Stomach smooth muscle (tissue), 2 donors: ENCODE measurements at regions not wholly inside any gene's neighbourhood (a gene's known extent, or its start where the extent isn't known, plus 50 kb on each side); places are given as distances from the start of the nearest gene placed in this dataset.

Experiments used
- H3K27ac ChIP-seq: one replicate; pipeline ENCODE4 v1.7.0; 2013; ENCODE audit warnings: mild to moderate bottlenecking, low read length, inconsistent platforms
- H3K27me3 ChIP-seq, 2 donors: one replicate each; pipeline ENCODE4 v1.7.0; 2013; ENCODE audit warnings: low read length in 2 of 2; ENCODE audit not compliant: insufficient read depth in 2 of 2, control insufficient read depth in 1 of 2
- H3K36me3 ChIP-seq, 2 donors: one replicate each; pipeline ENCODE4 v1.7.0; 2013; ENCODE audit warnings: low read length in 2 of 2; ENCODE audit not compliant: control insufficient read depth in 2 of 2, insufficient read depth in 2 of 2
- H3K4me1 ChIP-seq: one replicate; pipeline ENCODE4 v1.7.0; 2013; ENCODE audit warnings: low read length; ENCODE audit not compliant: control insufficient read depth, insufficient read depth
- H3K4me3 ChIP-seq, 2 donors: one replicate each; pipeline ENCODE4 v1.7.0; 2013; ENCODE audit warnings: low read length in 2 of 2
- H3K9ac ChIP-seq, 2 donors: one replicate each; pipeline ENCODE4 v1.7.0; 2013; ENCODE audit warnings: low read length in 2 of 2, mild to moderate bottlenecking in 1 of 2
- H3K9me3 ChIP-seq, 2 donors: one replicate each; pipeline ENCODE4 v1.7.0; 2013; ENCODE audit warnings: low read length in 2 of 2; ENCODE audit not compliant: control insufficient read depth in 2 of 2
- donor health status: healthy.
- donor health status: Pancreatic carcinoma.

DNA sequence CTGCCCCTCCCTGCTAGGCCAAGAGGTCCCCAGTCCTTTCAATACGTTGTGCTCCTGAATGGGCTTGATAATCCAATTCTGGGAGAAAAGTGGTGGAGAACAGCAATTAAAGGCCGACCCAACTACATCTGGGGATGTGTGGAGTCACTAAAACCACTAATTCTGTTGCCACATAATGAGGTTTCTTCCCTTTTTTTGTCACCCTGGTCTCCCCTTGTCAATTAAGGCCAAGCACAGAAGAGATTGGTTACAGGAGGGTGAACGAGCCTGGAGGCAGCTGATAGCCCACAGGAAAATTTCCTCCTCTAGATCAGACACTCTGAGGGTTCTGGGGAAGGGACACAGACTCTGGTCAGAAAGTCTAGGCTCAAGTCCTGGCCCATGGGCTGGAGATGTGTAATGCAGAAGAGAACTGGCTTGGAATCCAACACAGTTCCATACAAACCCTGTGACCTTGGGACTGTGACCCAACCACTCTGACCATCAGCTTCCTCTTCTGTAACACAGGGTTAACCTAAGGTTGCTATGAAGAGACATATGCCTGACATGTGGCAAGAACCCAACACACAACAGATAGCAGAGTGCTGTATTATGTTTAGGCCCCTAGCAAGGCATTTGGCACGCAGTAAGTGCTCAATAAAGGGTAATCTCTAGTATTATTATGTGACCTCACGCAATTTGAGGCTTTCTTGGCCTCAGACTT is 146.4 kb downstream of the CHST1 start:
- H3K36me3 ChIP-seq, result no peaks in the 10 kb centered on the region
- no peaks in the 10 kb centered on the region for H3K4me1 ChIP-seq
- H3K9ac ChIP-seq, result no peak overlapping the region
- peaks cover 0 to 8% of the 10 kb centered on the region in 2 donors for H3K9me3 ChIP-seq
- no peak overlapping the region for H3K27ac ChIP-seq
- peaks cover 0 to 7% of the 10 kb centered on the region in 2 donors for H3K27me3 ChIP-seq
- no peak overlapping the region for H3K4me3 ChIP-seq

DNA sequence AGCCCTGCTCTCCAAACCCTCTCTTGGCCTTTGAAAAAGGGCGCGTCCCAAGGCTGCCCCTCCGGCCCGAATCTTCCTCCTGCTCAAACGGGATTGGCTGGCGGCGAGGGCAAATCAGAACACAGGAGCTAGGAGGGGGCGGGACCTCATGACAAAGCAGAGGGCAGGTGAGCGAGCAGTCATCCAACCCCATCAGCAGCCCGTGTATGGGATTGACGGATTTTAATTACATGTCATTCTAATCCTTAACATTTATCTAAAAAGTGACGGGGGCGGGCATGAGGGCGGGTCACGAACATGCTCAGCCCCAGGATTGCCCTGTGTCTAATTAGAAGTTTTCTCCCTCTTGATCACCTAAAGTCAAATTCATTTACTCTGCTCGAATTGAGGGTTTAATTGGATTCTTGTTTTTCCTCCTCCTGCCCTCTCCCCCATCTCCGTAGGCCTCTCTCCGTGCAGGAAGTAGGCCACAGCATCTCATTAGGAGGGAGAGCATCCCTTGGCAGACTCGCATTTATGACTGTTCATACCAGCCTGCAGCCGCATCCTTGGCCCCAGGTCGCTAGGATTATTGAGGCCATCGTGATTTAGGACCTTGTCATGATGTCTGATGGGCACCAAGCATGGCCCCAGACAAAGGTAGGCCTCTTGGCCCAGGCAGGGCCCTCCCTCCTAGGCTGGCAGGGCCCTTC is 147.1 kb downstream of the CHST1 start:
- Histone ChIP-seq H3K27me3 (peaks cover 0 to 11% of the 10 kb centered on the region in 2 donors), H3K4me1 (no peaks in the 10 kb centered on the region), H3K36me3 (no peaks in the 10 kb centered on the region), H3K4me3 (no peak overlapping the region), H3K27ac (no peak overlapping the region), H3K9me3 (peaks cover 0 to 6% of the 10 kb centered on the region in 2 donors), H3K9ac (no peak overlapping the region)

DNA sequence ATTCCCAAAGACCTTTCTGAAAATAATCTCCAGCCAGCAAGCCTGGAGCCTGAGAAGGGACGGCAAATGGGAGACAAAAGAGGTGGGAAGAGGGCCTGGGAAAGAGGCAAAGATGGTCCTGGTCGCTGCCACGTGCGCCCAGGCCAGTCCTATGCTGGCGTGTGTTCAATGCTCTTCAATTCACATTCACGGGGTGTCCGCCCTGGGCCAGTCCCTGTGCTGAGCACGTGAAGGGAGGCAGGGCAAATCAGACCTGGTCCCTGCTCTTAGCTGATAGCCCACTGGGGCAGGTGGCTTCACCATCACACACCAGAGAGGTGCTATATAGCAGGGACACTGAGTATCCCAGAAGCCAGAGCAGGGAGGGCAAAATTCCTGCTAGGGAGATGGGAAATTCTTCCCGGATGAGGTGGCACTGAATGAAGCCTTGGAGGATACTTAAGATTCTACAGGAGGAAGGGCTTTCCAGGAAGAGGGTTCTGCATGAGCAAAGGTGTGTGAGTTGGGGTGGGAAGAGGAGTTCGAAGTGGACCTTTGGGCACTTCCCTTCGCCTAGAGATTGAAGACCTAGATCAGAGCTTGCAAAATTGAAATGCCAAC is 148.2 kb downstream of the CHST1 start:
- Histone ChIP-seq H3K27me3 (peaks cover 0 to 9% of the 10 kb centered on the region in 2 donors), H3K4me1 (no peaks in the 10 kb centered on the region)

DNA sequence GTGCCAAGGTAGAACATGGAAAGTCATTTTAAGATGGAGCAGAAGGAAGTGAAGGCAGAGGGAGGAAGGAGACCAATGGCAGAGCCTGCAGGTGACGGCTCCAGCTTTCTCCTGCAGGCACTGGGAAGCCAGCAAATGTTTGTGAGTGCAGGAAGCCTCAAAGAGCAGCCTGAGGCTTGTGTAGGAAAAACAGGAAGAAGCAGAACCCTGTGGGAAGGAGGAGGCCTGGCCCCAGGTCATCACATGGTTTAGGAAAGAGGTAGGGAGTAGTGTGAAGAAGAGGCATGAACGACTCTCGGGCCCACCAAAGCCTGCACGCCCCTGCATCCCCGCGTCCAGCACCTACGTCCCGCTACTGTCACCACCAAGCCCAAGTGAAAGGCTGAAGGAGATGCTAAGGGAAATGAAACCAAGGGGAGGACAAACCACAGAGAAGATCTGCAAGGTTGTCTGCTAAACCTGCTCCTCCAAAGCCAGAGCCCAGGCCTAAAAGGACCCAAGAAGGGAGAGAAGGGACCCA is 151.5 kb downstream of the CHST1 start:
- Histone ChIP-seq H3K36me3 (no peaks in the 10 kb centered on the region), H3K9me3 (no peaks in the 10 kb centered on the region), H3K4me1 (no peaks in the 10 kb centered on the region), H3K27ac (no peak overlapping the region), H3K9ac (no peak overlapping the region), H3K4me3 (no peak overlapping the region), H3K27me3 (peaks cover 0 to 11% of the 10 kb centered on the region in 2 donors)

More for the DNA sequence above, 148.2 kb downstream of the CHST1 start:
- no peak overlapping the region for H3K9ac ChIP-seq
- no peak overlapping the region for H3K27ac ChIP-seq
- no peaks in the 10 kb centered on the region for H3K36me3 ChIP-seq
- no peaks in the 10 kb centered on the region for H3K9me3 ChIP-seq
- no peak overlapping the region for H3K4me3 ChIP-seq

DNA sequence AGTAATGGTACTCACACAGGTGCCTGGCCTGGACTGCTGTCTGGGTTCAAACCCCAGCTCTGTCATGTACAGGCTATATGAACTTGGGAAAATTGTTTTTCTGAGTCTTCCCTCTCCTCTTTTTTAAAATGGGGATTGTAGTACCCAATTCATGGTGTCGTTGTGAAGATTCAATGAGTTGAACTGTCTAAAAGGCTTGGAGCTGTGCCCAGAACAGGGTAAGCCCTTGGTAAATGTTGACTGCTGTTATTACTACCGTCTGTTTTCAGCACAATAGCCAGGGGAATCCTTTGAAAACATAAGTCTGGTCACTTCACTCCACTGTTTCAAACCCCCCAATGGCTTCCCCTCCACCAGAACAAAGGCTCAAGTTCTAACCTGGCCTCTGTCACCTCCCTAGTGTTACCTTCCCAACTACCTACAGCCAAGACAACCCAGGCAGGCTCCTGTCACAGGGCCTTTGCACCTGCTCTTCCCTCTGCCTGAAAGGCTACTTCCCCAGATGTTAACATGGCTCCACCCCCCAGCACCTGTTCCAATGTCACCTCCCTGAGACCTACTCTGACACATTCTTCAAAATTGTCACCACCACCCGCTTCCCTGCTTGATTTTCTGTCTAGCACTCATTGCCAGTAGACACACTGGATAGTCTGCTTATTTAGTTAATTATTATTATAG is 152.8 kb downstream of the CHST1 start:
- no peaks in the 10 kb centered on the region for H3K36me3 ChIP-seq
- H3K9me3 ChIP-seq, result no peaks in the 10 kb centered on the region
- no peak overlapping the region for H3K4me3 ChIP-seq
- H3K9ac ChIP-seq, result no peak overlapping the region
- peaks cover 0 to 9% of the 10 kb centered on the region in 2 donors for H3K27me3 ChIP-seq
- H3K27ac ChIP-seq, result no peak overlapping the region
- H3K4me1 ChIP-seq, result no peaks in the 10 kb centered on the region

GRCh38 chr11:45511566-45511965 is 153.9 kb downstream of the CHST1 start:
- H3K27ac ChIP-seq, result no peak overlapping the region
- H3K9ac ChIP-seq, result no peak overlapping the region
- no peaks in the 10 kb centered on the region for H3K9me3 ChIP-seq
- peaks cover 0 to 9% of the 10 kb centered on the region in 2 donors for H3K27me3 ChIP-seq
- H3K4me1 ChIP-seq, result no peaks in the 10 kb centered on the region
- H3K36me3 ChIP-seq, result no peaks in the 10 kb centered on the region
- no peak overlapping the region for H3K4me3 ChIP-seq

- H3K36me3 ChIP-seq, result no peaks in the 10 kb centered on the region
- H3K9me3 ChIP-seq, result no peaks in the 10 kb centered on the region
- no peak overlapping the region for H3K9ac ChIP-seq
- H3K4me3 ChIP-seq, result no peak overlapping the region
- no peaks in the 10 kb centered on the region for H3K4me1 ChIP-seq
- no peak overlapping the region for H3K27ac ChIP-seq
- peaks cover 0 to 5% of the 10 kb centered on the region in 2 donors for H3K27me3 ChIP-seq
Measured at GRCh38 chr11:45507916-45508315, 157.5 kb downstream of the CHST1 start.

DNA sequence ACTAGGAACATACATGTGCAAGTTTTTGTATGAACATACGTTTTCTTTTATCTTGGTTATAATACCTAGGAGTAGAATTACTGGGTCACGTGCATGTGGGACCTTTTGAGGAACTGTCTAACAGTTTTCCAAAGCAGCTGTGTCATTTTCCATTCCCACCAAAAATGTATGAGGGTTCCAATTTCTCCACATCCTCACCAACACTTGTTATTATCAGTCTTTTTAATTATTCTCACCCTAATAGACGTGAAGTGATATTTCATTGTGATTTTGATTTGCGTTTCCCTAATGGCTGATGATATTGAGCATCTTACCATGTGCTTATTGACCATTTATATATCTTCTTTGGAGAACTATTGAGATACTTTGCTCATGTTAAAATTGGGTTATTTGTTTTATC is 162.1 kb downstream of the CHST1 start:
- no peak overlapping the region for H3K4me3 ChIP-seq
- peaks cover 2 to 6% of the 10 kb centered on the region in 2 donors for H3K27me3 ChIP-seq
- H3K9ac ChIP-seq, result no peak overlapping the region
- H3K4me1 ChIP-seq, result no peaks in the 10 kb centered on the region
- no peaks in the 10 kb centered on the region for H3K36me3 ChIP-seq
- peaks cover 0 to 3% of the 10 kb centered on the region in 2 donors for H3K9me3 ChIP-seq
- H3K27ac ChIP-seq, result no peak overlapping the region

GRCh38 chr11:45502226-45502545 is 163.2 kb downstream of the CHST1 start:
- Histone ChIP-seq H3K4me3 (no peak overlapping the region), H3K27ac (no peak overlapping the region), H3K27me3 (peaks cover 2 to 6% of the 10 kb centered on the region in 2 donors), H3K4me1 (no peaks in the 10 kb centered on the region), H3K9ac (no peak overlapping the region), H3K36me3 (no peaks in the 10 kb centered on the region), H3K9me3 (peaks cover 0 to 3% of the 10 kb centered on the region in 2 donors)

DNA sequence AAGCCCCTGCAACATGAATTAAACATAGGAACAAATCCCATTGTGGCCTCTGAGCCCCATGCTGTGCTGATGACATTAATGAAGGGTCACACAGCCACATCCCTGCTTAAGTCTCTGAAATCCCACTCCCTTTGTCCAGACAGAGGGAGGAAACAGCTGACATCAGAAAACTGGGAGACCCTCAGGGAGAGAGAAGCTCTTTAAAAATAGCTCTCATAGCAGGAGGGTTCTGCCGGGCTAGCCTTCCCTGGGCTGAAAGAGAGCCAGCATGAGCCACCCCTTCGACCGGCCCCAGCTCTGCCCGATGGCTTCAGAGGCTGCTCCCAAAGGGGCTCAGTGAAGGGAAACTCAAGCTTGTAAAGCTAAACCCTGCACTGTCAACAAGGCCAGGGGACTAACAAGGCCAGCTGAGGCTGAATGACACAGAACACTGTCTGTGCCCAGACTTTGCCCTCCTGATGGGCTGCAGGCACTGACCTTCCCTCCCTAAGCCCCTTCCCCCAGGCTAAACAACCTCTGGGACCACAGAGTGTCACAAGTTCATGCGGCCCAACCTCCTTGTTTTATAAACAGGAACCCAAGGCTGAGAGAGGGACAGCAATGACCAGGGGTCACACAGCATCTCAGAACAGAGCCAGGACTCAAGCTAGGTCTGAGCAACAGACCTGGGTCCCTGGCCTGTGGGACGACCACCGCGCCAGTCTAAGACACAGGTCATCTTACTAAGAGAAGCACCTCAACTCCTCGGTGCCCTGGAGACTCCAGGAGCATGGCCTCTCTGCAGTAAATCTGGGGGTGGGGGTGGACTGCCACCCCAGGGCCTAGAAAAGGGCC is 163.8 kb downstream of the CHST1 start:
- peaks cover 0 to 3% of the 10 kb centered on the region in 2 donors for H3K9me3 ChIP-seq
- H3K27ac ChIP-seq, result no peak overlapping the region

More for the DNA sequence above, 163.8 kb downstream of the CHST1 start:
- Histone ChIP-seq H3K36me3 (no peaks in the 10 kb centered on the region), H3K27me3 (peaks cover 2 to 6% of the 10 kb centered on the region in 2 donors), H3K4me3 (no peak overlapping the region), H3K9ac (no peak overlapping the region), H3K4me1 (no peaks in the 10 kb centered on the region)
